Retinal pigment epithelial cell (primary cell): ENCODE measurements at regions not wholly inside any gene's neighbourhood (a gene's known extent, or its start where the extent isn't known, plus 50 kb on each side); places are given as distances from the start of the nearest gene placed in this dataset.

Experiments used
- DNase-seq: peaks from one replicate; pipeline ENCODE4 v3.0.0-alpha.2; 2010; ENCODE audit warnings: low read depth
- H3K4me3 ChIP-seq: 2 replicates; pipeline ENCODE4 v1.5.1; 2011; ENCODE audit warnings: mild to moderate bottlenecking, low read length, control low read depth, moderate library complexity
- CTCF ChIP-seq: conservative IDR thresholded peaks from 2 replicates; pipeline ENCODE4 v1.5.1; 2011; ENCODE audit warnings: low read depth, low read length, control low read depth, inconsistent platforms

GRCh38 chr3:151935446-151935845 lies 62.0 kb downstream of the SUCNR1 start:
- TF ChIP-seq CTCF: no peak
- DNase-seq: no peak
- no peak overlapping the region for H3K4me3 ChIP-seq

DNA sequence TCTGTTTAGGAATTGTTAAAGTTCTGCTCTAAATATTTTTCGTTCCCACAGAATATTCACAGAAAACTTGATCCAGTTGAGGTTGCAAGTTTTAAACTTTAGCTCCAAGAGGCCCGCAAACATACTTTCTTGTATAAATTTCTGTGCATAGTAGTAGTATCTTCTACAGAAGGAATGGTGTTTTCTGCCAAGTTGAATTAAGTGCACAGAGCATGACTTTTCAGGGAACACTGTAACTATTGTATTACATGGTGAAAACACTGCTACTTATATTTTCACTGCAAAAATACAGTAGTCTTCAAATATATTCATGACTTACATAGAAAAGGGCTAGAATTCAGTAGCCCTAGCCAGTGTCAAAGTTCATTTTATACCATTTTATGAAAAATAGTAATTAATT lies 67.0 kb downstream of the SUCNR1 start:
- no peak overlapping the region for H3K4me3 ChIP-seq
- no peak for TF ChIP-seq CTCF
- DNase-seq: no peak

DNA sequence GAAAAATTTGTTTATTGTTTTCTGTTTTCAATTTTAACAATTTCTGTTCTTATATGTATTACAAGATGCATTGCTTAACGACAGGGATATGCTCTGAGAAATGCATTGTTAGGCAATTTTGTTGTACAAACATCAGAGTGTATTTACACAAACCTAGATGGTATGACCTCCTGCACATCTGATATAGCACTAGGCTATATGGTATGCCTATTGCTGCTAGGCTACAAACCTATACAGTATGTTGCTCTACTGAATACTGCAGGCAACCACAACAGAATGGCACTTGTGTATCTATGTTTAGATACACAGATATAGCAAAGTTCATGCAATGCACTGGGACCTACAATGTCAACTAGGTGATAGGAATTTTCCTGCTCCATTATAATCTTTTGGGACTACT lies 70.1 kb downstream of the SUCNR1 start:
- no peak for TF ChIP-seq CTCF
- H3K4me3 ChIP-seq: no peak overlapping the region
- no peak for DNase-seq

- no peak overlapping the region for H3K4me3 ChIP-seq
- no peak for TF ChIP-seq CTCF
- DNase-seq: no peak
These were observed 70.9 kb downstream of the SUCNR1 start for GRCh38 chr3:151944356-151944755.

DNA sequence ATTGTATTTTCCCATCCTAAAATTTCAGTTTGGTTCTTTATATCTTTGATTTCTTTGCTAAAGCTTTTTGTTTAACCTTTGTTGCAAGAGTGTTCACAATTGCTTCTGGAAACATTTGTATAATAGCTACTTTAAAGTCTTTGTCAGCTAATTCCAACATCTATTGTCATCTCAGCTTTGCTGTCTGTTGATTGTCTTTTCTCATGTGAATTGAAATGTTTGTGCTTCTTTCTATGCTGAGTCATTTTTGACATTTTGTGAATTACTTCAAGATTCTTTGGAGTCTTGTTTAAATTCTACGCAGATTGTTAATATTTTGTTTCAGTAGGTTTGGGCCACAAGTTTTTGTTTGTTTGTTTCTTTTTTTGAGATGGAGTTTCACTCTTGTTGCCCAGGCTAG lies 73.2 kb downstream of the SUCNR1 start:
- no peak for DNase-seq
- H3K4me3 ChIP-seq: no peak overlapping the region
- TF ChIP-seq CTCF: no peak

- H3K4me3 ChIP-seq: no peak overlapping the region
- TF ChIP-seq CTCF: no peak
- DNase-seq: no peak
These were observed 76.3 kb downstream of the SUCNR1 start for GRCh38 chr3:151949706-151950105.

- no peak for TF ChIP-seq CTCF
- H3K4me3 ChIP-seq: no peak overlapping the region
- DNase-seq: no peak
These were observed 81.9 kb downstream of the SUCNR1 start for GRCh38 chr3:151955356-151955755.
